Peyer's patch (tissue), 4 donors: ENCODE measurements at regions not wholly inside any gene's neighbourhood (a gene's known extent, or its start where the extent isn't known, plus 50 kb on each side); places are given as distances from the start of the nearest gene placed in this dataset.

Source experiments
- DNase-seq, 3 donors: peaks; one replicate each; pipeline ENCODE4 v3.0.0-alpha.2; 2017 to 2019
- H3K27ac ChIP-seq, 4 donors: fragments of 200-600 bp; sonication (generic); one replicate each; pipeline ENCODE4 v1.5.1; 2016 to 2019
- H3K27me3 ChIP-seq, 2 donors: fragments of 200-600 bp; sonication (generic); one replicate each; pipeline ENCODE4 v1.5.1; 2019
- H3K36me3 ChIP-seq, 3 donors: fragments of 200-600 bp; sonication (generic); one replicate each; pipeline ENCODE4 v1.5.1; 2016 to 2019
- H3K4me1 ChIP-seq, 4 donors: fragments of 200-600 bp; sonication (generic); one replicate each; pipeline ENCODE4 v1.5.1; 2016 to 2019
- H3K4me3 ChIP-seq, 4 donors: fragments of 200-600 bp; sonication (generic); 1 replicate in 3 of 4; 2 replicates in 1 of 4; pipeline ENCODE4 v1.5.1; 2016 to 2019; ENCODE audit warnings: mild to moderate bottlenecking in 1 of 4
- H3K9me3 ChIP-seq, 4 donors: fragments of 200-600 bp; sonication (generic); one replicate each; pipeline ENCODE4 v1.5.1; 2016 to 2019; ENCODE audit warnings: mild to moderate bottlenecking in 1 of 4
- CTCF ChIP-seq, 6 experiments: fragments of 450-650 bp in 4 of 6; fragments of 200-600 bp in 2 of 6; sonication (generic) in 1 of 6; IDR thresholded peaks; one replicate each; pipeline ENCODE4 v1.5.1; 2017 to 2019; ENCODE audit warnings: antibody characterized with exemption in 6 of 6, mild to moderate bottlenecking in 3 of 6, moderate library complexity in 1 of 6
- POLR2A ChIP-seq, 2 donors: fragments of 450-650 bp; IDR thresholded peaks; one replicate each; pipeline ENCODE4 v1.5.1; 2017; ENCODE audit warnings: antibody characterized with exemption in 2 of 2, mild to moderate bottlenecking in 2 of 2, moderate library complexity in 2 of 2

GRCh38 chr9:80158131-80158530 lies 586.4 kb downstream of the TLE4 start:
- H3K27ac ChIP-seq = no peak overlapping the region

GRCh38 chr9:80157561-80157983 lies 585.8 kb downstream of the TLE4 start:
- Histone ChIP-seq H3K27me3 (no peaks in the 10 kb centered on the region), H3K9me3 (no peaks in the 10 kb centered on the region), H3K4me3 (no peak overlapping the region), H3K36me3 (no peaks in the 10 kb centered on the region), H3K4me1 (no peaks in the 10 kb centered on the region), H3K27ac (no peak overlapping the region)
- no peak for DNase-seq
- no peak for TF ChIP-seq CTCF (IDR thresholded peaks at IDR 0.05)
- TF ChIP-seq POLR2A (IDR thresholded peaks at IDR 0.05) = no peak

More at GRCh38 chr9:80158131-80158530, 586.4 kb downstream of the TLE4 start:
- no peaks in the 10 kb centered on the region for H3K9me3 ChIP-seq
- no peaks in the 10 kb centered on the region for H3K36me3 ChIP-seq
- H3K27me3 ChIP-seq = no peaks in the 10 kb centered on the region
- no peaks in the 10 kb centered on the region for H3K4me1 ChIP-seq
- no peak for TF ChIP-seq POLR2A (IDR thresholded peaks at IDR 0.05)
- TF ChIP-seq CTCF (IDR thresholded peaks at IDR 0.05) = no peak
- DNase-seq = no peak
- no peak overlapping the region for H3K4me3 ChIP-seq

GRCh38 chr9:80156756-80157472 lies 585.1 kb downstream of the TLE4 start:
- Histone ChIP-seq H3K9me3 (no peaks in the 10 kb centered on the region), H3K4me1 (no peaks in the 10 kb centered on the region), H3K4me3 (no peak overlapping the region), H3K36me3 (no peaks in the 10 kb centered on the region), H3K27ac (no peak overlapping the region), H3K27me3 (no peaks in the 10 kb centered on the region)
- no peak for DNase-seq
- TF ChIP-seq CTCF (IDR thresholded peaks at IDR 0.05) (no peak), POLR2A (IDR thresholded peaks at IDR 0.05) (no peak)

- Histone ChIP-seq H3K9me3 (no peaks in the 10 kb centered on the region), H3K27ac (no peak overlapping the region), H3K4me1 (no peaks in the 10 kb centered on the region), H3K27me3 (no peaks in the 10 kb centered on the region), H3K4me3 (no peak overlapping the region), H3K36me3 (no peaks in the 10 kb centered on the region)
- TF ChIP-seq CTCF (IDR thresholded peaks at IDR 0.05) (no peak), POLR2A (IDR thresholded peaks at IDR 0.05) (no peak)
- no peak for DNase-seq
These were observed 584.5 kb downstream of the TLE4 start for GRCh38 chr9:80156262-80156661.

- Histone ChIP-seq H3K36me3 (no peaks in the 10 kb centered on the region), H3K27me3 (no peaks in the 10 kb centered on the region), H3K27ac (no peak overlapping the region), H3K4me3 (no peak overlapping the region), H3K4me1 (no peaks in the 10 kb centered on the region), H3K9me3 (no peaks in the 10 kb centered on the region)
- no peak for TF ChIP-seq POLR2A (IDR thresholded peaks at IDR 0.05)
- TF ChIP-seq CTCF (IDR thresholded peaks at IDR 0.05) = no peak
- no peak for DNase-seq
These were observed 576.1 kb downstream of the TLE4 start for GRCh38 chr9:80147866-80148265.
